Epithelial cell of proximal tubule (primary cell): ENCODE measurements at regions not wholly inside any gene's neighbourhood (a gene's known extent, or its start where the extent isn't known, plus 50 kb on each side); places are given as distances from the start of the nearest gene placed in this dataset.

Experiments
- DNase-seq: peaks from one replicate; pipeline ENCODE4 v3.0.0-alpha.2; 2011; ENCODE audit warnings: low read depth
- H3K4me3 ChIP-seq: 2 replicates; pipeline ENCODE4 v1.5.1; 2011; ENCODE audit warnings: low read depth, mild to moderate bottlenecking, low read length
- CTCF ChIP-seq: conservative IDR thresholded peaks from 2 replicates; pipeline ENCODE4 v1.5.1; 2012; ENCODE audit warnings: low read depth, mild to moderate bottlenecking, low read length

- H3K4me3 ChIP-seq = no peak overlapping the region
- DNase-seq = no peak
- TF ChIP-seq CTCF = no peak
Observed at GRCh38 chr18:38526922-38527321, 961.3 kb upstream of the CELF4 start.

GRCh38 chr18:38525039-38525438 lies 959.4 kb upstream of the CELF4 start:
- DNase-seq = no peak
- TF ChIP-seq CTCF = no peak
- H3K4me3 ChIP-seq = no peak overlapping the region

GRCh38 chr18:38520786-38521185 lies 955.2 kb upstream of the CELF4 start:
- no peak for DNase-seq
- no peak for TF ChIP-seq CTCF
- no peak overlapping the region for H3K4me3 ChIP-seq

DNA sequence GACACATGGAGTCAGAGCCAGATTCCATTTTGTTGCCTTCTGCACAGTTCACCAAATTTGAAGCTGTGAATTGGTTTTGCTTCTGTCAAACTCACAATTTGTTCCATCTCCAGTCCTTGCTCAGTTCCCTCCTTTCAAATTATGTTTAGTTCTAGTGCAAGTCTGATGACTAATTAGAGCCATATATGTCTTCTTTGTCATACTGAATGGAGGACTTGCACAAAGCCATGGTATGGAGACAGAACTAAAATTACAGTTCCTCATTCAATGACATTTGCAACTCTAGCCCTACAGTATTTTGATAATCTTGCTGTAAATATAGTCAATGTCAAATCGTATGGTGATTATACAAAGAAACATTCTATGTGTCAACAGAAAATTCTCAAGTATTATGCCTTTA lies 936.9 kb upstream of the CELF4 start:
- H3K4me3 ChIP-seq = no peak overlapping the region
- no peak for TF ChIP-seq CTCF
- no peak for DNase-seq

DNA sequence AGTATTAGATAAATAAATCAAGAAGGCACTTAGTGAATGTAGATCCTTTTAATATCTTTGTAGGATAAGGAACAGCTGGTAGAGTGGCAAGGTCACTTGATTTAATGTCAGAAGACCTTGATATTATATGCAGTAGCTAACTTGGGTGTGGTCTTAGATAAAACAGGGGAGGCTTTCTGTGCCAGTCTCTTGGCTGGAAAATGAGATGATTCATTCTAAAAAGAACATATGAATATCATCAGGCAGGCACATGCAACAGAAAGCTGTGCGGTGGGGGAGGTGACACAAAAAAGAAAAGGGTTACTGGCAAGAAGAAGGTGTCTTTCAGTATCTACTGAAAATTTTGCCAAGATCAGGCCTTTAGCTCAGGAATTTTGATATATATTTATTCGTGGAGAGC lies 931.7 kb upstream of the CELF4 start:
- DNase-seq = no peak
- no peak overlapping the region for H3K4me3 ChIP-seq
- no peak for TF ChIP-seq CTCF

GRCh38 chr18:38496222-38496793 lies 930.7 kb upstream of the CELF4 start:
- H3K4me3 ChIP-seq = no peak overlapping the region
- no peak for DNase-seq
- TF ChIP-seq CTCF = no peak

DNA sequence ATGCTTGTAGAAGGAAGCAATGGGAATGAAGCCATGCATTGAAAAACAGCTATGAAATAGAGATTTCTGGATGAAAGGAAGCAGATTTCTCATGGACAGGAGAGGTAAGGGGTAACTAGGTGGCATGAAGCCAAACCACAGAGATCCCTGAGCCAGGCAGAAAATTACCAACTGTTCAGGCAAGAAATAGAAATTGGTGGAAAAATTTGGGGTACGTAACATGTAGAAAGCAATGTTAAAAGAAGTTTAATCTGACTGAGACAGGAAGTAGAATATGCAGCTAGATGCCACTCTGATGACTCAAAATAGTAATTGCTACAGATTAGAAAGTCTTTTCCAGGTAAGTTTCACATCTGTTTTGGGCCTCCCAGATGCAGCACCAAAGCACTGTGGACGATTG lies 928.5 kb upstream of the CELF4 start:
- no peak for DNase-seq
- no peak for TF ChIP-seq CTCF
- no peak overlapping the region for H3K4me3 ChIP-seq
